HepG2 (cell line): ENCODE measurements at regions not wholly inside any gene's neighbourhood (a gene's known extent, or its start where the extent isn't known, plus 50 kb on each side); places are given as distances from the start of the nearest gene placed in this dataset.

Experiments
- ATAC-seq: fragments of 200-7000 bp; cut with Tn5 transposase; 3 replicates; pipeline ENCODE4 v1.9.1; 2020; ENCODE audit warnings: mild to moderate bottlenecking, moderate library complexity
- BruUV-seq: library from RNA; stranded (reverse); fragments of 400-500 nt; replicated peaks from 2 replicates; lab custom pipeline; 2021; lab: Mats Ljungman, UMichigan
- CTCF ChIA-PET: fragments of 300-600 bp; formaldehyde crosslinking; extraction: SDS; loops from one replicate; lab custom pipeline; 2021; ENCODE audit warnings: low total read pairs, inconsistent platforms, low intra/inter-chr PET ratio; lab: Yijun Ruan, JAX
- POLR2A ChIA-PET: fragments of 350-600 bp; sonication (Branson Sonifier 250); formaldehyde crosslinking; loops from one replicate; lab custom pipeline; 2020; ENCODE audit warnings: antibody characterized with exemption, inconsistent platforms; lab: Yijun Ruan, JAX
- DNase-seq: peaks from one replicate; pipeline ENCODE4 v3.0.0-alpha.2; 2015; ENCODE audit warnings: low spot score
- FAIRE-seq: peaks from 3 replicates; lab custom pipeline; 2011; peaks lifted over from hg19 to GRCh38; lab: Jason Lieb, UNC
- H2AFZ ChIP-seq: one replicate; pipeline ENCODE4 v1.6.1; 2011; ENCODE audit warnings: low read length, inconsistent platforms
- H3K27ac ChIP-seq: fragments of 300-600 bp; 3 replicates; pipeline ENCODE4 v1.8.0; 2011; ENCODE audit warnings: mixed run types, mild to moderate bottlenecking, mixed read lengths, low read length, inconsistent platforms; ENCODE audit not compliant: insufficient read depth; ENCODE audit errors: extremely low read length
- H3K27me3 ChIP-seq, 2 experiments: fragments of 200-600 bp in 1 of 2; 2 replicates in 1 of 2; 3 replicates in 1 of 2; pipeline versions ENCODE4 v1.6.0 to v1.8.0; 2011; ENCODE audit warnings: low read length in 2 of 2, mild to moderate bottlenecking in 2 of 2, moderate library complexity in 2 of 2, inconsistent platforms in 1 of 2; ENCODE audit not compliant: insufficient read depth in 2 of 2, control insufficient read depth in 1 of 2
- H3K36me3 ChIP-seq, 2 experiments: fragments of 200-600 bp in 1 of 2; replicated peaks in 1 of 2; 2 replicates in 1 of 2; 3 replicates in 1 of 2; pipeline versions ENCODE4 v1.5.1 to v1.8.0; 2011; ENCODE audit warnings: low read length in 2 of 2, inconsistent platforms in 1 of 2; ENCODE audit not compliant: insufficient read depth in 2 of 2, control insufficient read depth in 1 of 2
- H3K4me1 ChIP-seq: 2 replicates; pipeline ENCODE4 v1.5.1; 2012; ENCODE audit warnings: low read length, inconsistent platforms; ENCODE audit not compliant: insufficient read depth
- H3K4me2 ChIP-seq: 2 replicates; pipeline ENCODE4 v1.6.0; 2011; ENCODE audit warnings: low read depth, low read length, inconsistent platforms
- H3K4me3 ChIP-seq, 3 experiments: fragments of 200-600 bp in 1 of 3; sonication (generic), shearing (Covaris generic) in 1 of 3; replicated peaks in 1 of 3; 2 replicates each; pipeline ENCODE4 v1.5.1; 2011 to 2016; ENCODE audit warnings: low read length in 3 of 3, inconsistent platforms in 2 of 3, low read depth in 2 of 3, mild to moderate bottlenecking in 2 of 3, control low read depth in 1 of 3, mixed read lengths in 1 of 3; ENCODE audit not compliant: insufficient read depth in 1 of 3
- H3K79me2 ChIP-seq: one replicate; pipeline ENCODE4 v1.6.1; 2011; ENCODE audit warnings: low read length, inconsistent platforms; ENCODE audit not compliant: insufficient read depth
- H3K9ac ChIP-seq: 2 replicates; pipeline ENCODE4 v1.6.0; 2011; ENCODE audit warnings: mild to moderate bottlenecking, low read depth, low read length, inconsistent platforms; ENCODE audit not compliant: insufficient read depth
- H3K9me3 ChIP-seq: 2 replicates; pipeline ENCODE4 v1.5.1; 2012; ENCODE audit warnings: mild to moderate bottlenecking, low read length
- H4K20me1 ChIP-seq: 2 replicates; pipeline ENCODE4 v1.6.0; 2011; ENCODE audit warnings: inconsistent platforms, mild to moderate bottlenecking, low read length, moderate library complexity; ENCODE audit not compliant: insufficient read depth
- BATF2 ChIP-seq: sonication (generic); formaldehyde crosslinking; IDR thresholded peaks from 2 replicates; pipeline ENCODE4 v1.8.0; 2022; ENCODE audit warnings: mild to moderate bottlenecking, missing genetic modification reagents, moderate library complexity
- DZIP1 ChIP-seq: sonication (generic); formaldehyde crosslinking; IDR thresholded peaks from 2 replicates; pipeline ENCODE4 v1.5.0; 2020; ENCODE audit warnings: mild to moderate bottlenecking, missing genetic modification reagents
- ERF ChIP-seq: IDR thresholded peaks from 2 replicates; pipeline ENCODE4 v1.6.1; 2018; ENCODE audit warnings: missing biosample characterization, missing genetic modification reagents
- GTF3A ChIP-seq: sonication (generic); formaldehyde crosslinking; conservative IDR thresholded peaks from 2 replicates; pipeline ENCODE4 v1.4.0; 2020; ENCODE audit warnings: mild to moderate bottlenecking, missing genetic modification reagents
- GZF1 ChIP-seq: sonication (generic); formaldehyde crosslinking; IDR thresholded peaks from 2 replicates; pipeline ENCODE4 v1.5.1; 2020; ENCODE audit warnings: mild to moderate bottlenecking, missing genetic modification reagents
- NCOA1 ChIP-seq: sonication (generic); formaldehyde crosslinking; IDR thresholded peaks from 2 replicates; pipeline ENCODE4 v1.9.0; 2021; ENCODE audit warnings: missing genetic modification reagents
- NFE2L2 ChIP-seq: fragments of 150-350 bp; IDR thresholded peaks from 2 replicates; pipeline ENCODE4 v1.6.1; 2014; ENCODE audit warnings: low read length
- NR1H2 ChIP-seq: sonication (generic); formaldehyde crosslinking; IDR thresholded peaks from 2 replicates; pipeline ENCODE4 v1.8.1; 2022; ENCODE audit warnings: low read depth, missing genetic modification reagents, borderline replicate concordance
- ZMYM4 ChIP-seq: sonication (generic); formaldehyde crosslinking; IDR thresholded peaks from 2 replicates; pipeline ENCODE4 v1.8.1; 2023; ENCODE audit warnings: mild to moderate bottlenecking, missing genetic modification reagents
- ZNF180 ChIP-seq: sonication (generic); formaldehyde crosslinking; IDR thresholded peaks from 2 replicates; pipeline ENCODE4 v1.4.0; 2020; ENCODE audit warnings: low read depth, missing genetic modification reagents, borderline replicate concordance
- ZNF205 ChIP-seq: IDR thresholded peaks from 2 replicates; pipeline ENCODE4 v1.6.1; 2018; ENCODE audit warnings: missing biosample characterization, missing genetic modification reagents
- ZNF597 ChIP-seq: sonication (generic); formaldehyde crosslinking; IDR thresholded peaks from 2 replicates; pipeline ENCODE4 v1.5.0; 2020; ENCODE audit warnings: missing genetic modification reagents
- ZNF598 ChIP-seq: sonication (generic); formaldehyde crosslinking; IDR thresholded peaks from 2 replicates; pipeline ENCODE4 v1.5.1; 2020; ENCODE audit warnings: mild to moderate bottlenecking, missing genetic modification reagents, borderline replicate concordance
- ZNF615 ChIP-seq: sonication (generic); formaldehyde crosslinking; IDR thresholded peaks from 2 replicates; pipeline ENCODE4 v1.5.0; 2020; ENCODE audit warnings: mild to moderate bottlenecking, missing genetic modification reagents, borderline replicate concordance
- ZSCAN12 ChIP-seq: sonication (generic); formaldehyde crosslinking; IDR thresholded peaks from 2 replicates; pipeline ENCODE4 v1.9.0; 2021; ENCODE audit warnings: mild to moderate bottlenecking, missing genetic modification reagents
- ZSCAN31 ChIP-seq: sonication (generic); formaldehyde crosslinking; IDR thresholded peaks from 2 replicates; pipeline ENCODE4 v1.5.0; 2020; ENCODE audit warnings: low read depth, mild to moderate bottlenecking, missing genetic modification reagents
- WGBS: methylation state at CpG from one replicate; pipeline ENCODE4 v1.1.6; 2017; ENCODE audit warnings: low lambda C conversion rate; 5-methylcytosine and 5-hydroxymethylcytosine counted together
- in situ Hi-C: cut with HindIII; loops from 2 replicates; pipeline ENCODE4 v1.10.0; 2017; ENCODE audit warnings: low pct_unique_long_range_greater_than_20kb; ENCODE audit not compliant: extremely low pct_ligation_motif_present
- intact Hi-C: fragments of 100-400 bp; cut with micrococcal nuclease; formaldehyde crosslinking; loops from one replicate; pipeline ENCODE4 v1.10.0; 2022; ENCODE audit not compliant: unreplicated experiment

- intact Hi-C loops = no loop called here
- 2% methylated on average over 4 of the region's 4 CpGs for WGBS
- Histone ChIP-seq H3K9ac (no peak overlapping the region), H3K79me2 (no peaks in the 10 kb centered on the region), H3K4me2 (no peak overlapping the region), H4K20me1 (no peaks in the 10 kb centered on the region), H3K4me3 (no peak overlapping the region), H2AFZ (no peak overlapping the region), H3K9me3 (no peaks in the 10 kb centered on the region), H3K27me3 (no peaks in the 10 kb centered on the region), H3K36me3 (no peaks in the 10 kb centered on the region), H3K27ac (no peak overlapping the region), H3K4me1 (no peaks in the 10 kb centered on the region)
- in situ Hi-C loops = no loop called here
- ATAC-seq = no peak
- DNase-seq = no peak
- ChIA-PET CTCF (no interaction called here), POLR2A (no interaction called here)
- BruUV-seq = no TSS peak
- TF ChIP-seq GZF1 (CRISPR knock-in tag) (no peak), ZNF205 (no peak), ZNF597 (no peak), ZMYM4 (no peak), NFE2L2 (no peak), ZNF615 (CRISPR knock-in tag) (no peak), ZSCAN12 (no peak), ZSCAN31 (CRISPR knock-in tag) (no peak), ERF (no peak)
- FAIRE-seq = no peak
Measured at GRCh38 chr3:117096549-117096948, 387.0 kb downstream of the TUSC7 start.

GRCh38 chr3:117097351-117097750, 387.8 kb downstream of the TUSC7 start:
- Histone ChIP-seq H3K4me1 (no peaks in the 10 kb centered on the region), H4K20me1 (no peaks in the 10 kb centered on the region), H3K9ac (no peak overlapping the region), H3K4me3 (no peak overlapping the region), H3K9me3 (no peaks in the 10 kb centered on the region), H3K36me3 (no peaks in the 10 kb centered on the region), H3K79me2 (no peaks in the 10 kb centered on the region), H3K27ac (no peak overlapping the region), H3K27me3 (no peaks in the 10 kb centered on the region), H3K4me2 (no peak overlapping the region), H2AFZ (no peak overlapping the region)
- no peak for FAIRE-seq
- no peak for DNase-seq
- in situ Hi-C loops (no loop called here), intact Hi-C loops (no loop called here)
- BruUV-seq = no TSS peak
- CTCF ChIA-PET = no interaction called here
- ATAC-seq = no peak
- POLR2A ChIA-PET = no interaction called here
- TF ChIP-seq NR1H2 (CRISPR knock-in tag) (no peak), DZIP1 (CRISPR knock-in tag) (no peak), ZNF180 (no peak), BATF2 (CRISPR knock-in tag) (no peak), GTF3A (no peak), NCOA1 (CRISPR knock-in tag) (no peak), ZNF598 (CRISPR knock-in tag) (no peak)
